ENCODE measurements at regions not wholly inside any gene's neighbourhood (a gene's known extent, or its start where the extent isn't known, plus 50 kb on each side); places are given as distances from the start of the nearest gene placed in this dataset.

GRCh38 chr7:46649876-46650275 is 728.8 kb upstream of the IGFBP3 start:
- TF ChIP-seq CTCF (IDR thresholded peaks at IDR 0.05) (no peak), POLR2AphosphoS5 (IDR thresholded peaks at IDR 0.05) (no peak)
